ENCODE measurements at regions not wholly inside any gene's neighbourhood (a gene's known extent, or its start where the extent isn't known, plus 50 kb on each side); places are given as distances from the start of the nearest gene placed in this dataset.

- Histone ChIP-seq H3K4me1 (ENCODE audit: insufficient read depth, low read length, poor library complexity, severe bottlenecking) (no peaks in the 10 kb centered on the region), H3K9me2 (replicated peaks; ENCODE audit: low read depth, low read length) (no peaks in the 10 kb centered on the region), H3F3A (ENCODE audit: low read depth) (no peaks in the 10 kb centered on the region), H2AFZ (ENCODE audit: low read length) (no peak overlapping the region), H3K9me3 (ENCODE audit: insufficient read depth, low read depth, low read length) (peaks cover 3% of the 10 kb centered on the region; the same call in 1 of the 2 replicates), H3K27me3 (ENCODE audit: insufficient read depth, low read length, poor library complexity, severe bottlenecking) (no peaks in the 10 kb centered on the region), H3K4me2 (ENCODE audit: low read depth, low read length, poor library complexity, severe bottlenecking) (no peak overlapping the region), H3K36me3 (ENCODE audit: insufficient read depth, low read length) (no peaks in the 10 kb centered on the region), H3K9ac (ENCODE audit: low read depth, low read length, poor library complexity, severe bottlenecking) (no peak overlapping the region), H3K4me3 (ENCODE audit: low read length, poor library complexity, severe bottlenecking) (no peak overlapping the region), H3K79me2 (ENCODE audit: insufficient read depth, low read length) (no peaks in the 10 kb centered on the region), H4K20me1 (ENCODE audit: insufficient read depth, low read length, poor library complexity, severe bottlenecking) (no peaks in the 10 kb centered on the region)
- TF ChIP-seq CTCF (conservative IDR thresholded peaks at IDR 0.05; ENCODE audit: low read length) (no peak), EZH2phosphoT487 (IDR thresholded peaks at IDR 0.05; ENCODE audit: borderline replicate concordance) (no peak)
These were observed 851.8 kb downstream of the BRD1 start for GRCh38 chr22:48975886-48976285.

- peaks cover 3% of the 10 kb centered on the region; the same call in 1 of the 2 replicates for H3K9me3 ChIP-seq (ENCODE audit: insufficient read depth, low read depth, low read length)
- H3F3A ChIP-seq (ENCODE audit: low read depth): no peaks in the 10 kb centered on the region
- H3K27me3 ChIP-seq (ENCODE audit: insufficient read depth, low read length, poor library complexity, severe bottlenecking): no peaks in the 10 kb centered on the region
- no peaks in the 10 kb centered on the region for H3K4me1 ChIP-seq (ENCODE audit: insufficient read depth, low read length, poor library complexity, severe bottlenecking)
- no peak overlapping the region for H3K9ac ChIP-seq (ENCODE audit: low read depth, low read length, poor library complexity, severe bottlenecking)
- TF ChIP-seq CTCF (conservative IDR thresholded peaks at IDR 0.05; ENCODE audit: low read length) (no peak), EZH2phosphoT487 (IDR thresholded peaks at IDR 0.05; ENCODE audit: borderline replicate concordance) (no peak)
- H3K9me2 ChIP-seq (replicated peaks; ENCODE audit: low read depth, low read length): no peaks in the 10 kb centered on the region
- no peak overlapping the region for H2AFZ ChIP-seq (ENCODE audit: low read length)
- no peaks in the 10 kb centered on the region for H3K79me2 ChIP-seq (ENCODE audit: insufficient read depth, low read length)
- H4K20me1 ChIP-seq (ENCODE audit: insufficient read depth, low read length, poor library complexity, severe bottlenecking): no peaks in the 10 kb centered on the region
- no peak overlapping the region for H3K4me3 ChIP-seq (ENCODE audit: low read length, poor library complexity, severe bottlenecking)
- no peak overlapping the region for H3K4me2 ChIP-seq (ENCODE audit: low read depth, low read length, poor library complexity, severe bottlenecking)
- H3K36me3 ChIP-seq (ENCODE audit: insufficient read depth, low read length): no peaks in the 10 kb centered on the region
These were observed 852.3 kb downstream of the BRD1 start for GRCh38 chr22:48975316-48975741.

GRCh38 chr22:48974443-48975315 is 853.0 kb downstream of the BRD1 start:
- TF ChIP-seq EZH2phosphoT487 (IDR thresholded peaks at IDR 0.05; ENCODE audit: borderline replicate concordance): no peak
- no peak for TF ChIP-seq CTCF (conservative IDR thresholded peaks at IDR 0.05; ENCODE audit: low read length)
- Histone ChIP-seq H3F3A (ENCODE audit: low read depth) (no peaks in the 10 kb centered on the region), H3K27me3 (ENCODE audit: insufficient read depth, low read length, poor library complexity, severe bottlenecking) (no peaks in the 10 kb centered on the region), H3K9ac (ENCODE audit: low read depth, low read length, poor library complexity, severe bottlenecking) (no peak overlapping the region), H3K9me2 (replicated peaks; ENCODE audit: low read depth, low read length) (no peaks in the 10 kb centered on the region), H3K4me1 (ENCODE audit: insufficient read depth, low read length, poor library complexity, severe bottlenecking) (no peaks in the 10 kb centered on the region), H3K4me2 (ENCODE audit: low read depth, low read length, poor library complexity, severe bottlenecking) (no peak overlapping the region), H2AFZ (ENCODE audit: low read length) (no peak overlapping the region), H3K9me3 (ENCODE audit: insufficient read depth, low read depth, low read length) (peaks cover 3% of the 10 kb centered on the region; the same call in 1 of the 2 replicates), H3K79me2 (ENCODE audit: insufficient read depth, low read length) (no peaks in the 10 kb centered on the region), H3K36me3 (ENCODE audit: insufficient read depth, low read length) (no peaks in the 10 kb centered on the region), H4K20me1 (ENCODE audit: insufficient read depth, low read length, poor library complexity, severe bottlenecking) (no peaks in the 10 kb centered on the region), H3K4me3 (ENCODE audit: low read length, poor library complexity, severe bottlenecking) (no peak overlapping the region)
